ENCODE measurements at regions not wholly inside any gene's neighbourhood (a gene's known extent, or its start where the extent isn't known, plus 50 kb on each side); places are given as distances from the start of the nearest gene placed in this dataset.

DNA sequence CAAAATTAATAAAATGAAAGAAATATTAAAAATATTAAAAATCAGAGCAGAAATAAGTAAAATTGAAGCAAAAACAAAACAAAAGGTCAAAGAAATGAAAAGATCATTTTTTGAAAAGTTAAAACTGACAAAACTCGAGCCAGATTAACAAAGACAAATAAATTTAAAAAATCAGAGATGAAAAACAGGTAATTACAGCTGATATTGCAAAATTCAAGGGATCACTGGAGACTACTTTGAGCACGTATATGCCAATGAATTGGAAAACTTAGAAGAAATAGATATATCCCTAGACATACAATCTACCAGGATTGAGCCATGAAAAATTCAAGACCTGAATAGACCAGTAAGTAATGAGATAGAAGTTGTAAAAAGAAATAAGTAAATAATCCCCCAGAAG, 446.2 kb upstream of the EYS start:
- DNase-seq (ENCODE audit: extremely low spot score in 2 of 2) = no peak
- H3K4me3 ChIP-seq = no peak overlapping the region
- H3K9me3 ChIP-seq = no peaks in the 10 kb centered on the region
- no peaks in the 10 kb centered on the region for H3K27me3 ChIP-seq
- TF ChIP-seq POLR2A (IDR thresholded peaks at IDR 0.05) (no peak), POLR2AphosphoS5 (IDR thresholded peaks at IDR 0.05; ENCODE audit: insufficient read depth in 1 of 2, low read depth in 1 of 2) (no peak)
- TF ChIP-seq, protein P1, sequence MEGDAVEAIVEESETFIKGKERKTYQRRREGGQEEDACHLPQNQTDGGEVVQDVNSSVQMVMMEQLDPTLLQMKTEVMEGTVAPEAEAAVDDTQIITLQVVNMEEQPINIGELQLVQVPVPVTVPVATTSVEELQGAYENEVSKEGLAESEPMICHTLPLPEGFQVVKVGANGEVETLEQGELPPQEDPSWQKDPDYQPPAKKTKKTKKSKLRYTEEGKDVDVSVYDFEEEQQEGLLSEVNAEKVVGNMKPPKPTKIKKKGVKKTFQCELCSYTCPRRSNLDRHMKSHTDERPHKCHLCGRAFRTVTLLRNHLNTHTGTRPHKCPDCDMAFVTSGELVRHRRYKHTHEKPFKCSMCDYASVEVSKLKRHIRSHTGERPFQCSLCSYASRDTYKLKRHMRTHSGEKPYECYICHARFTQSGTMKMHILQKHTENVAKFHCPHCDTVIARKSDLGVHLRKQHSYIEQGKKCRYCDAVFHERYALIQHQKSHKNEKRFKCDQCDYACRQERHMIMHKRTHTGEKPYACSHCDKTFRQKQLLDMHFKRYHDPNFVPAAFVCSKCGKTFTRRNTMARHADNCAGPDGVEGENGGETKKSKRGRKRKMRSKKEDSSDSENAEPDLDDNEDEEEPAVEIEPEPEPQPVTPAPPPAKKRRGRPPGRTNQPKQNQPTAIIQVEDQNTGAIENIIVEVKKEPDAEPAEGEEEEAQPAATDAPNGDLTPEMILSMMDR (IDR thresholded peaks at IDR 0.05) = no peak
- no peak overlapping the region for H3K27ac ChIP-seq
- no peaks in the 10 kb centered on the region for H3K4me1 ChIP-seq
- intact Hi-C loops (cut with DNase I) = no loop called here
- H3K36me3 ChIP-seq = no peaks in the 10 kb centered on the region

DNA sequence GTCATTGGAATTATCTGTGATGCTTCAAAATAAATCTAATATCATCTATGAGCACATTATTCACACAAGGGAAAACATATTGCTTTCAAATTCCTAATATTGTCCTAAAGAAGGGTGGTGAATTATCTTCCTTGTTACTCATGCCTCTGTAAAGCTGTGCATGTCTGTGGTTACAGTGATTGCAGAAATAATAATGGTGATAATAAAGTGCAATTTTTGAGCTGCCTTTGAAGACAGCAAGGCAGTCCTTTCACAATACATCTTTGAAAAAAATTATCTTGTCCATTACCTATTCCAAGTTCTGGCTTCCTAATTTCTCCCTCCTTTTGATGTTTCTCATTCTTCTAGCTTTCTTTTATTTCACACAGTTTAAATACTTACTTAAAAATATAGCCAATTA, 442.1 kb upstream of the EYS start:
- Histone ChIP-seq H3K4me1 (no peaks in the 10 kb centered on the region), H3K27ac (no peak overlapping the region), H3K36me3 (no peaks in the 10 kb centered on the region), H3K9me3 (no peaks in the 10 kb centered on the region), H3K4me3 (no peak overlapping the region), H3K27me3 (no peaks in the 10 kb centered on the region)
- intact Hi-C loops (cut with DNase I) = no loop called here
- TF ChIP-seq POLR2A (IDR thresholded peaks at IDR 0.05) (no peak), POLR2AphosphoS5 (IDR thresholded peaks at IDR 0.05; ENCODE audit: insufficient read depth in 1 of 2, low read depth in 1 of 2) (no peak)
- TF ChIP-seq, protein P1 (IDR thresholded peaks at IDR 0.05) = no peak
- no peak for DNase-seq (ENCODE audit: extremely low spot score in 2 of 2)

- Histone ChIP-seq H3K27ac (no peak overlapping the region), H3K4me3 (no peak overlapping the region), H3K27me3 (no peaks in the 10 kb centered on the region), H3K9me3 (no peaks in the 10 kb centered on the region), H3K36me3 (no peaks in the 10 kb centered on the region), H3K4me1 (no peaks in the 10 kb centered on the region)
- TF ChIP-seq POLR2A (IDR thresholded peaks at IDR 0.05) (no peak), POLR2AphosphoS5 (IDR thresholded peaks at IDR 0.05; ENCODE audit: insufficient read depth in 1 of 2, low read depth in 1 of 2) (no peak)
- TF ChIP-seq, protein P1 (IDR thresholded peaks at IDR 0.05) = no peak
- no peak for DNase-seq (ENCODE audit: extremely low spot score in 2 of 2)
- intact Hi-C loops (cut with DNase I) = no loop called here
Observed at GRCh38 chr6:66145867-66146266, 438.8 kb upstream of the EYS start.

DNA sequence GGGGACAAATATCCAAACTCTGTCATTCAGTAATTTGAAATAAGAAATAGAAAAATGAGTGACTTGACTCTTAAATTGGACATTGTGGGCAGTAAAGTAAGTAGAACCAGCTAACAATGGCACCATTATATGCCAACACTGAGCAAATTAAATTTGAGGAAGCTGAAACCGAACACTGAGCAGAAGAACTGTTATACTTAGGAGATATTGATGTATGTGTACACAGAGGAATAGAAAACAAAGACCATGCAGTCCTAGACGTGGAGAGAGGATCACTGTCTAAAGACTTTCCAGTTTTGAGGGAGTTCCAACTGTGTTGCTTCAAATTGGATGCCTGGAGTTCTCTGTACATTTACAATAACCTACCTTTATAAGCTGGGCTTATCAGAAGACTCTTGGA, 427.0 kb upstream of the EYS start:
- H3K9me3 ChIP-seq = no peaks in the 10 kb centered on the region
- no peak for DNase-seq (ENCODE audit: extremely low spot score in 2 of 2)
- no peaks in the 10 kb centered on the region for H3K4me1 ChIP-seq
- no peaks in the 10 kb centered on the region for H3K36me3 ChIP-seq
- TF ChIP-seq, protein P1 (IDR thresholded peaks at IDR 0.05) = no peak
- TF ChIP-seq POLR2AphosphoS5 (IDR thresholded peaks at IDR 0.05; ENCODE audit: insufficient read depth in 1 of 2, low read depth in 1 of 2) (no peak), POLR2A (IDR thresholded peaks at IDR 0.05) (no peak)
- H3K27ac ChIP-seq = no peak overlapping the region
- intact Hi-C loops (cut with DNase I) = no loop called here
- H3K4me3 ChIP-seq = no peak overlapping the region
- no peaks in the 10 kb centered on the region for H3K27me3 ChIP-seq

GRCh38 chr6:66128656-66129055, 421.6 kb upstream of the EYS start:
- DNase-seq (ENCODE audit: extremely low spot score in 2 of 2) = no peak
- Histone ChIP-seq H3K4me1 (no peaks in the 10 kb centered on the region), H3K4me3 (no peak overlapping the region), H3K36me3 (no peaks in the 10 kb centered on the region), H3K27me3 (no peaks in the 10 kb centered on the region), H3K27ac (no peak overlapping the region), H3K9me3 (peaks cover 3% of the 10 kb centered on the region)
- intact Hi-C loops (cut with DNase I) = no loop called here
- no peak for TF ChIP-seq POLR2A (IDR thresholded peaks at IDR 0.05)
- TF ChIP-seq, protein P1 (IDR thresholded peaks at IDR 0.05) = no peak
- no peak for TF ChIP-seq POLR2AphosphoS5 (IDR thresholded peaks at IDR 0.05; ENCODE audit: insufficient read depth in 1 of 2, low read depth in 1 of 2)

Measured in vagina (tissue), 2 donors.